ENCODE measurements at regions not wholly inside any gene's neighbourhood (a gene's known extent, or its start where the extent isn't known, plus 50 kb on each side); places are given as distances from the start of the nearest gene placed in this dataset.
"Not testable (repeated sequence)": the region's sequence is repeated elsewhere in the genome, so short reads cannot be mapped to it uniquely, and the experiment has no call there.

DNA sequence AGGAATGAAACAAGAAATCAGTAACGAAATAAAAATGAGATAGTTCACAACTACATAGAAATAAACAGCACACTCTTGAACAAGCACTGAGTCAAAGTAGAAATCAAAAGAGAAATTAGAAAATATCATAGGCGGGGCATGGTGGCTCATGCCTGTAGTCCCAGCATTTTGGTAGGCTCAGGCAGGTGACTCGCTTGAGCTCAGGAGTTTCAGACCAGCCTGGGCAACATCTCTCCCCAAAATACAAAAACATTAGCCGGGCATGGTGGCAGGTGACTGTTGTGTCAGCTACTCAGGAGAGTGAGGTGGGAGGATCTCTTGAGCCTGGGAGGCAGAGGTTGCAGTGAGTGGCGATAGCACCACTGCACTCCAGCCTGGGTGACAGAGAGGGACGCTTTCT, 714.4 kb downstream of the GLUD2 start:
- no peak overlapping the region for H3K4me3 ChIP-seq (ENCODE audit: low read depth, low read length)
- DNase-seq (ENCODE audit: low read depth): no peak
- TF ChIP-seq, protein P1, sequence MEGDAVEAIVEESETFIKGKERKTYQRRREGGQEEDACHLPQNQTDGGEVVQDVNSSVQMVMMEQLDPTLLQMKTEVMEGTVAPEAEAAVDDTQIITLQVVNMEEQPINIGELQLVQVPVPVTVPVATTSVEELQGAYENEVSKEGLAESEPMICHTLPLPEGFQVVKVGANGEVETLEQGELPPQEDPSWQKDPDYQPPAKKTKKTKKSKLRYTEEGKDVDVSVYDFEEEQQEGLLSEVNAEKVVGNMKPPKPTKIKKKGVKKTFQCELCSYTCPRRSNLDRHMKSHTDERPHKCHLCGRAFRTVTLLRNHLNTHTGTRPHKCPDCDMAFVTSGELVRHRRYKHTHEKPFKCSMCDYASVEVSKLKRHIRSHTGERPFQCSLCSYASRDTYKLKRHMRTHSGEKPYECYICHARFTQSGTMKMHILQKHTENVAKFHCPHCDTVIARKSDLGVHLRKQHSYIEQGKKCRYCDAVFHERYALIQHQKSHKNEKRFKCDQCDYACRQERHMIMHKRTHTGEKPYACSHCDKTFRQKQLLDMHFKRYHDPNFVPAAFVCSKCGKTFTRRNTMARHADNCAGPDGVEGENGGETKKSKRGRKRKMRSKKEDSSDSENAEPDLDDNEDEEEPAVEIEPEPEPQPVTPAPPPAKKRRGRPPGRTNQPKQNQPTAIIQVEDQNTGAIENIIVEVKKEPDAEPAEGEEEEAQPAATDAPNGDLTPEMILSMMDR (IDR thresholded peaks at IDR 0.05; ENCODE audit: insufficient read depth, low read length): no peak

DNA sequence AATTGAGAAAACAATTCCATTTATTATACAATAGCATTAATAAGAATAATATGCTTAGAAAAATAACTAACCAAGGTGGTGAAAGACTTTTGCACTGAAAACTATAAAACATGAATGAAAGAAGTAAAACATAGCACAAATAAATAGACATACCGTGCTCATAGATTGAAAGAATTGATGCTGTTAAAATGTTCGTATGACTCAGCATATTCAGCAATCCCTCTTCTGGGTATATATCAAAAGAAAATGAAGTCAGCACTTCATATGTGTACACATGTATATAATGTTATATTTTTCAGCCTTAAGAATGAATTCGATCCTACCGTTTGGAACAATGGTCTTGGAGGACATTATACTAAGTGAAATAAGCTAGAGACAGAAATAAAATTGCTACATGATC, 716.3 kb downstream of the GLUD2 start:
- H3K4me3 ChIP-seq (ENCODE audit: low read depth, low read length): no peak overlapping the region
- DNase-seq (ENCODE audit: low read depth): no peak
- TF ChIP-seq, protein P1 (IDR thresholded peaks at IDR 0.05; ENCODE audit: insufficient read depth, low read length): no peak

- not testable (repeated sequence) for H3K4me3 ChIP-seq (ENCODE audit: low read depth, low read length)
These were observed 720.8 kb downstream of the GLUD2 start for GRCh38 chrX:121768210-121768609.

GRCh38 chrX:121781991-121782390, 734.6 kb downstream of the GLUD2 start:
- no peak for DNase-seq (ENCODE audit: low read depth)
- H3K4me3 ChIP-seq (ENCODE audit: low read depth, low read length): no peak overlapping the region
- TF ChIP-seq, protein P1 (IDR thresholded peaks at IDR 0.05; ENCODE audit: insufficient read depth, low read length): no peak

More at GRCh38 chrX:121768210-121768609, 720.8 kb downstream of the GLUD2 start:
- not testable (repeated sequence) for DNase-seq (ENCODE audit: low read depth)

DNA sequence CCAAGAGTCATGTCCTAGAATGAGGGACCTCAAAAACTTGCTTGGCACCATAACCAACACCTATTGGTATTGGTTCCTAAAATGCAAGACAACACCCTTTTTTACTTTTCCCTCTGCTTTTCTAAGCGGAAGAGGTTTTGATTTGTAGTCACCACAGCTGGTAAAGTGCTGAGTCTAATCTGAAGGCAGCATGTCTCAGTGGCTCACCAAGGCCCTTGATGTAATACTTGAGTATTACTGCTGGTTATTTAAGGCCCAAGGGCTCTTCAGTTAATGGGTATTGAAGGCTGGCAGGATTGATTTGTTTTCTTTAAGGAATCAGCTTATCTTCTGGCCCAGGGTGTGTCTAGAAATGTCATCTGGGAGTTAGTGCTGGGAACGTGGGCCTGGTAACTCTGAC, 735.1 kb downstream of the GLUD2 start:
- no peak for DNase-seq (ENCODE audit: low read depth)
- TF ChIP-seq, protein P1 (IDR thresholded peaks at IDR 0.05; ENCODE audit: insufficient read depth, low read length): no peak
- H3K4me3 ChIP-seq (ENCODE audit: low read depth, low read length): no peak overlapping the region

GRCh38 chrX:121782976-121783375, 735.6 kb downstream of the GLUD2 start:
- H3K4me3 ChIP-seq (ENCODE audit: low read depth, low read length): no peak overlapping the region
- TF ChIP-seq, protein P1 (IDR thresholded peaks at IDR 0.05; ENCODE audit: insufficient read depth, low read length): no peak
- no peak for DNase-seq (ENCODE audit: low read depth)

DNA sequence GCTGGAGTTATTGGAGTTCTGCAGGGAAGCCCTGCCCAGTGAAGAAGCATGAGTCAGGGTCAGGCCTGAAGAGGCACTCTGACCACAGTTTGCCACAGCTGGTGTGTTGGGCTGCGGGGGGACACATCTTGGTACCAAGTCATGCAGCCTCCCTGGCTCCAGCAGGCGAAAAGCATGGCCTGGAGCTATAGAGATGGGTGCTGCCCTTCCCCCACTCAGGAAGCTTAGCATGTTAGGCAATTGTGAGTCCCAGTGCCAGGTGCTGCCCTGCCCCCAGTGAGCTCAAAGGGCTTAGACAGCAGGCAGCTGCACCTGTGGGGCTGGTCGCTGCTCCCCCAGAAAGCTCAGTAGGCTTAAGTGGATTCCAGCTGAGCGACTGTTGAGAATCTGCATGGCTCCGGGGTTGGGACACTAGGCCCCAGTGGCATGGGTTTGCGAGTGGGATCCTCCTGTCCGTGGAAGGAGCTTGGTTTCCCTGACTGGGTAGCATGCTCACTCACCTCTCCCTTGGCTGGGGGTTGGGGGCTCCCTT, 755.5 kb downstream of the GLUD2 start:
- DNase-seq (ENCODE audit: low read depth): no peak
- no peak overlapping the region for H3K4me3 ChIP-seq (ENCODE audit: low read depth, low read length)
- TF ChIP-seq, protein P1 (IDR thresholded peaks at IDR 0.05; ENCODE audit: insufficient read depth, low read length): no peak

Measured in fibroblast of the aortic adventitia (primary cell).